K562 (cell line): ENCODE measurements at regions not wholly inside any gene's neighbourhood (a gene's known extent, or its start where the extent isn't known, plus 50 kb on each side); places are given as distances from the start of the nearest gene placed in this dataset.

Experiments used
- GATA2 ChIP-seq: sonication (generic); formaldehyde crosslinking; IDR thresholded peaks from 2 replicates; pipeline ENCODE4 v1.4.0; 2020; ENCODE audit warnings: mild to moderate bottlenecking, missing genetic modification reagents
- STAT5B ChIP-seq: fragments of 250-450 bp; sonication (Bioruptor Pico); IDR thresholded peaks from 2 replicates; pipeline ENCODE4 v1.8.0; 2021; ENCODE audit warnings: mild to moderate bottlenecking, inconsistent platforms
- ZNF121 ChIP-seq: sonication (generic); formaldehyde crosslinking; conservative IDR thresholded peaks from 2 replicates; pipeline ENCODE4 v1.8.0; 2022; ENCODE audit warnings: missing genetic modification reagents

GRCh38 chr1:229086686-229087085 is 184.2 kb upstream of the RAB4A start:
- no peak for TF ChIP-seq STAT5B (CRISPR knock-in tag)
- no peak for TF ChIP-seq GATA2 (CRISPR knock-in tag)
- no peak for TF ChIP-seq ZNF121
